Lower leg skin (tissue), 3 donors: ENCODE measurements at regions not wholly inside any gene's neighbourhood (a gene's known extent, or its start where the extent isn't known, plus 50 kb on each side); places are given as distances from the start of the nearest gene placed in this dataset.

ENCODE experiments used
- CTCF ChIP-seq, 3 donors: fragments of 450-650 bp; IDR thresholded peaks; one replicate each; pipeline ENCODE4 v1.5.1; 2016; ENCODE audit warnings: antibody characterized with exemption in 3 of 3, mild to moderate bottlenecking in 3 of 3, moderate library complexity in 2 of 3
- POLR2A ChIP-seq, 2 donors: fragments of 450-650 bp; IDR thresholded peaks; one replicate each; pipeline ENCODE4 v1.6.1; 2016 to 2017; ENCODE audit warnings: antibody characterized with exemption in 2 of 2, mild to moderate bottlenecking in 1 of 2, moderate library complexity in 1 of 2

GRCh38 chr11:70508231-70508480 is 109.8 kb downstream of the CTTN start:
- TF ChIP-seq POLR2A (IDR thresholded peaks at IDR 0.05) (no peak), CTCF (IDR thresholded peaks at IDR 0.05) (no peak)
